ENCODE measurements at regions not wholly inside any gene's neighbourhood (a gene's known extent, or its start where the extent isn't known, plus 50 kb on each side); places are given as distances from the start of the nearest gene placed in this dataset.

DNA sequence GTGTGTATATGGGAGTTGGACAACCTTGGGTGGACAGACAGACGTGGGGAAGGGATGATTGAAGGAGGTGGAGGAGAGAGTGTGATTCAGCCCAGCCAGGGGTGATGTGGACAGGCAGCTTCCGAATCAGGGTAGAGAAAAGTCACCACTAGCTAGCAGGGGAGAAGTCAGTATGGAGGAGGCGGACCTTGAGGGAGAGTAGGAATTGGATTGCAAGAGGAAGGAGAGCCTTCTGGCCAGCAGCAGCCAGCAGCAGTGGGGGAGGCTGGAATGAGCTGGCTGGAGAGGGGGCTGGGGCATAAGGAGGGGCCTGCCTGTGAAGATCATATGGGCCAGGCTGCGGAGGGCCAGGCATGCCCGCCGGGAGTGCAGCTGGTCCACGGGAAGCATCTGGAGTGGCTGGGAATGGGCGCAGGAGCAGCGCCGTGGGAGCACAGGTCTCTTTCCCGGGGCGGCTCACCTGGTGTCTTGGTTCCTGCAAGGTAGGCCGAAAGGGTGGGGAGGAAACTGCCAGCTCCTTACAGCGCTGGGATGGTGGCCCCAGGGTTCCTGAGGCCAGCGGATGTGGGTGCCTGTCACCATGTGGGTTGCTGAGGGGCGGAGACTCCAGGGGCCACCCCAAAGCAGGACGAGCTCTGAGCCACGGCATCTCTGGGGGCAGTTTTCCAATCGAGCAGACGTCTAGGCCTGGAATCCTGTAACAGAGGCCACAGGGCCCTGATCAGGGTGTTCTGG is 235.3 kb downstream of the SEC14L1 start (continued):
- TF ChIP-seq CEBPZ (IDR thresholded peaks at IDR 0.05; ENCODE audit: low read length), result no peak
- TF ChIP-seq ZNF639 (CRISPR knock-in tag; conservative IDR thresholded peaks at IDR 0.05), result no peak
- TF ChIP-seq ZNF740 (CRISPR knock-in tag; IDR thresholded peaks at IDR 0.05), result no peak
- 0 out of 2 replicates have a peak, but pooled peaks have one; percentile 22 for TF ChIP-seq ZBTB38 (CRISPR knock-in tag; IDR thresholded peaks at IDR 0.05)
- no peak for TF ChIP-seq ZNF382 (CRISPR knock-in tag; IDR thresholded peaks at IDR 0.05; ENCODE audit: borderline replicate concordance)
- TF ChIP-seq SMAD3 (CRISPR knock-in tag; IDR thresholded peaks at IDR 0.05), result no peak
- TF ChIP-seq, protein P1, sequence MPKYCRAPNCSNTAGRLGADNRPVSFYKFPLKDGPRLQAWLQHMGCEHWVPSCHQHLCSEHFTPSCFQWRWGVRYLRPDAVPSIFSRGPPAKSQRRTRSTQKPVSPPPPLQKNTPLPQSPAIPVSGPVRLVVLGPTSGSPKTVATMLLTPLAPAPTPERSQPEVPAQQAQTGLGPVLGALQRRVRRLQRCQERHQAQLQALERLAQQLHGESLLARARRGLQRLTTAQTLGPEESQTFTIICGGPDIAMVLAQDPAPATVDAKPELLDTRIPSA (CRISPR knock-in tag; IDR thresholded peaks at IDR 0.05; ENCODE audit: borderline replicate concordance), result 0 out of 2 replicates have a peak, but pooled peaks have one; percentile 11
- TF ChIP-seq ZNF496 (CRISPR knock-in tag; IDR thresholded peaks at IDR 0.05; ENCODE audit: insufficient replicate concordance), result no peak
- no peak for TF ChIP-seq WIZ (CRISPR knock-in tag; IDR thresholded peaks at IDR 0.05)
- no peak for TF ChIP-seq ZNF567 (CRISPR knock-in tag; IDR thresholded peaks at IDR 0.05; ENCODE audit: borderline replicate concordance)
- TF ChIP-seq, protein P2, sequence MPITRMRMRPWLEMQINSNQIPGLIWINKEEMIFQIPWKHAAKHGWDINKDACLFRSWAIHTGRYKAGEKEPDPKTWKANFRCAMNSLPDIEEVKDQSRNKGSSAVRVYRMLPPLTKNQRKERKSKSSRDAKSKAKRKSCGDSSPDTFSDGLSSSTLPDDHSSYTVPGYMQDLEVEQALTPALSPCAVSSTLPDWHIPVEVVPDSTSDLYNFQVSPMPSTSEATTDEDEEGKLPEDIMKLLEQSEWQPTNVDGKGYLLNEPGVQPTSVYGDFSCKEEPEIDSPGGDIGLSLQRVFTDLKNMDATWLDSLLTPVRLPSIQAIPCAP (CRISPR knock-in tag; IDR thresholded peaks at IDR 0.05; ENCODE audit: low read depth), result no peak
- no peak for TF ChIP-seq ATF1 (CRISPR knock-in tag; IDR thresholded peaks at IDR 0.05)
- TF ChIP-seq ZNF746 (CRISPR knock-in tag; IDR thresholded peaks at IDR 0.05), result no peak
- no peak for TF ChIP-seq BCLAF1 (IDR thresholded peaks at IDR 0.05)
- no peak for TF ChIP-seq ZNF317 (CRISPR knock-in tag; IDR thresholded peaks at IDR 0.05)
- no peak for TF ChIP-seq ZNF549 (CRISPR knock-in tag; IDR thresholded peaks at IDR 0.05)
- TF ChIP-seq MAX (IDR thresholded peaks at IDR 0.05), result no peak

Data from HepG2 (cell line).